SK-N-SH treated with all-trans-retinoic acid at 6 μM for 48 hours (cell line): ENCODE measurements at regions not wholly inside any gene's neighbourhood (a gene's known extent, or its start where the extent isn't known, plus 50 kb on each side); places are given as distances from the start of the nearest gene placed in this dataset.

Experiments
- ATAC-seq: fragments of 200-7000 bp; cut with Tn5 transposase; 3 replicates; pipeline ENCODE4 v1.9.1; 2020; ENCODE audit warnings: mild to moderate bottlenecking, moderate library complexity
- BACH2 ChIP-seq: fragments of 250-450 bp; sonication (Bioruptor Pico); IDR thresholded peaks from 2 replicates; pipeline ENCODE4 v1.9.0; 2021; ENCODE audit warnings: mild to moderate bottlenecking, borderline replicate concordance
- CSDC2 ChIP-seq: fragments of 250-450 bp; sonication (Bioruptor Pico); IDR thresholded peaks from 2 replicates; pipeline ENCODE4 v1.5.0; 2020; ENCODE audit warnings: mild to moderate bottlenecking, moderate library complexity
- GLIS3 ChIP-seq: fragments of 250-450 bp; sonication (Bioruptor Pico); IDR thresholded peaks from 2 replicates; pipeline ENCODE4 v1.5.0; 2020; ENCODE audit warnings: mild to moderate bottlenecking, moderate library complexity
- OSR1 ChIP-seq: fragments of 250-450 bp; sonication (Bioruptor Pico); IDR thresholded peaks from 2 replicates; pipeline ENCODE4 v1.8.0; 2022; ENCODE audit warnings: moderate library complexity, mild to moderate bottlenecking, inconsistent platforms
- POU6F1 ChIP-seq: fragments of 250-450 bp; sonication (Bioruptor Pico); IDR thresholded peaks from 2 replicates; pipeline ENCODE4 v1.8.0; 2021; ENCODE audit warnings: low read depth, mild to moderate bottlenecking, moderate library complexity, borderline replicate concordance
- PPARA ChIP-seq: fragments of 250-450 bp; sonication (Bioruptor Pico); IDR thresholded peaks from 2 replicates; pipeline ENCODE4 v1.5.0; 2020; ENCODE audit warnings: mild to moderate bottlenecking, borderline replicate concordance
- RARB ChIP-seq: fragments of 250-450 bp; sonication (Bioruptor Pico); IDR thresholded peaks from 2 replicates; pipeline ENCODE4 v1.8.0; 2021; ENCODE audit warnings: mild to moderate bottlenecking, moderate library complexity
- TCF4 ChIP-seq: fragments of 250-450 bp; sonication (Bioruptor Pico); IDR thresholded peaks from 2 replicates; pipeline ENCODE4 v1.8.0; 2021; ENCODE audit warnings: mild to moderate bottlenecking, moderate library complexity, borderline replicate concordance
- TOX ChIP-seq: fragments of 250-450 bp; sonication (Bioruptor Pico); IDR thresholded peaks from 2 replicates; pipeline ENCODE4 v1.8.0; 2021; ENCODE audit warnings: mild to moderate bottlenecking, moderate library complexity, borderline replicate concordance
- TSHZ2 ChIP-seq: fragments of 250-450 bp; sonication (Bioruptor Pico); IDR thresholded peaks from 2 replicates; pipeline ENCODE4 v1.5.0; 2020; ENCODE audit warnings: mild to moderate bottlenecking, moderate library complexity
- ZC3H10 ChIP-seq: fragments of 250-450 bp; sonication (Bioruptor Pico); IDR thresholded peaks from 2 replicates; pipeline ENCODE4 v1.5.1; 2021; ENCODE audit warnings: mild to moderate bottlenecking, moderate library complexity
- ZFP3 ChIP-seq: fragments of 250-450 bp; sonication (Bioruptor Pico); IDR thresholded peaks from 2 replicates; pipeline ENCODE4 v1.5.0; 2020; ENCODE audit warnings: mild to moderate bottlenecking, moderate library complexity
- ZFP30 ChIP-seq: fragments of 450-650 bp; formaldehyde crosslinking; IDR thresholded peaks from 2 replicates; pipeline ENCODE4 v1.5.0; 2022; ENCODE audit warnings: mild to moderate bottlenecking, moderate library complexity
- ZNF565 ChIP-seq: fragments of 450-650 bp; formaldehyde crosslinking; conservative IDR thresholded peaks from 2 replicates; pipeline ENCODE4 v1.5.0; 2020; ENCODE audit warnings: low read depth, mild to moderate bottlenecking, moderate library complexity
- ZNF70 ChIP-seq: fragments of 450-650 bp; formaldehyde crosslinking; IDR thresholded peaks from 2 replicates; pipeline ENCODE4 v1.5.0; 2020; ENCODE audit warnings: mild to moderate bottlenecking, moderate library complexity
- ZNF8 ChIP-seq: fragments of 450-650 bp; formaldehyde crosslinking; IDR thresholded peaks from 2 replicates; pipeline ENCODE4 v1.5.0; 2020; ENCODE audit warnings: mild to moderate bottlenecking, moderate library complexity
- TF ChIP-seq, protein P1 (sequence below): fragments of 250-450 bp; sonication (Bioruptor Pico); IDR thresholded peaks from 2 replicates; pipeline ENCODE4 v1.8.0; 2020; ENCODE audit warnings: mild to moderate bottlenecking, moderate library complexity, borderline replicate concordance

- TF ChIP-seq ZNF8 (CRISPR knock-in tag) (no peak), GLIS3 (CRISPR knock-in tag) (no peak), POU6F1 (CRISPR knock-in tag) (no peak), RARB (no peak), ZFP3 (CRISPR knock-in tag) (no peak), TCF4 (CRISPR knock-in tag) (no peak), TSHZ2 (CRISPR knock-in tag) (no peak), BACH2 (CRISPR knock-in tag) (no peak), ZFP30 (CRISPR knock-in tag) (no peak), ZNF70 (CRISPR knock-in tag) (no peak), ZC3H10 (no peak)
- TF ChIP-seq, all 23 proteins: peak for 0
- no peak for ATAC-seq
Observed at GRCh38 chr2:123200035-123200434, 825.1 kb upstream of the CNTNAP5 start.

DNA sequence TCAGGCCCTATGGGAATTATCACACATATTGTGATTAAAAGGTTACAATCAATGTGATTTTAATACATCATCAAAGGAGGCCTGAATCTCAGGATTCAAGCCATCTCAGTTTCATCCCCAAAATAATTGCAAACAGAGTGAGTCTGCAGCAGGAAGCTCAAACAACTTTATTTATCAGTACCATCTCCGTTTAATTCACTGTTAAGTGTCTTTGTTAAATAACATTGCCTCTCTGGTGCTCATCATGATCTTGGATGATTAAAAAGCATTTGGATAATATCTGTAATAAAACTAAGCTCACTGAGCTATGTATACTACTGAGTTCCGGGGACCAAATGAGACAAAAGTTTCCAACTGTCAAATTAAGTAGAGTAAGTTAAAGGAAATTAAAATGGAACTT is 817.8 kb upstream of the CNTNAP5 start:
- no peak for ATAC-seq
- no peak for TF ChIP-seq RARB
- TF ChIP-seq TCF4 (CRISPR knock-in tag), result peak; percentile 36; the same call in 1 of the 2 replicates
- TF ChIP-seq, protein P1, sequence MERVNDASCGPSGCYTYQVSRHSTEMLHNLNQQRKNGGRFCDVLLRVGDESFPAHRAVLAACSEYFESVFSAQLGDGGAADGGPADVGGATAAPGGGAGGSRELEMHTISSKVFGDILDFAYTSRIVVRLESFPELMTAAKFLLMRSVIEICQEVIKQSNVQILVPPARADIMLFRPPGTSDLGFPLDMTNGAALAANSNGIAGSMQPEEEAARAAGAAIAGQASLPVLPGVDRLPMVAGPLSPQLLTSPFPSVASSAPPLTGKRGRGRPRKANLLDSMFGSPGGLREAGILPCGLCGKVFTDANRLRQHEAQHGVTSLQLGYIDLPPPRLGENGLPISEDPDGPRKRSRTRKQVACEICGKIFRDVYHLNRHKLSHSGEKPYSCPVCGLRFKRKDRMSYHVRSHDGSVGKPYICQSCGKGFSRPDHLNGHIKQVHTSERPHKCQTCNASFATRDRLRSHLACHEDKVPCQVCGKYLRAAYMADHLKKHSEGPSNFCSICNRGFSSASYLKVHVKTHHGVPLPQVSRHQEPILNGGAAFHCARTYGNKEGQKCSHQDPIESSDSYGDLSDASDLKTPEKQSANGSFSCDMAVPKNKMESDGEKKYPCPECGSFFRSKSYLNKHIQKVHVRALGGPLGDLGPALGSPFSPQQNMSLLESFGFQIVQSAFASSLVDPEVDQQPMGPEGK, result no peak

DNA sequence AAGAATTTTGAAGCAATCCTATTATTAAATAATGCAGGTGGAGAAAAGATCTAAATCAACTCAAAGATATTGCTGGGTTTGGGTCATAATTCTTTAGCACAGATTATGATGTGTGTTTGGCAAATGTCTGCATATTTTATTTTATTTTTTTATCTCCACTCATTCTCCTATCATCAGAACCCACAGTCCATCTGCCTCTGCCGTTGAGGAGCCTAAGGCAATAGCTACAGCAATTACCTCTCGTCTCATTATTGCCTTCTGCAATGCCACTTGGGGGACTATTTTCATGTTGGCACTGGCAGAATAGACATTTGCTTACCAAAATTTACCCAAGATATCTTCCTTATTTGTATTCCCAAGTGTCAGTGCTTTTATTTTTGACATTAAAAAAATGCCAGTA is 815.9 kb upstream of the CNTNAP5 start:
- ATAC-seq, result no peak
- TF ChIP-seq RARB, result no peak
- no peak for TF ChIP-seq TSHZ2 (CRISPR knock-in tag)
- no peak for TF ChIP-seq ZFP3 (CRISPR knock-in tag)
- no peak for TF ChIP-seq ZFP30 (CRISPR knock-in tag)
- TF ChIP-seq OSR1 (CRISPR knock-in tag), result no peak
- TF ChIP-seq TOX (CRISPR knock-in tag), result no peak
- no peak for TF ChIP-seq ZNF8 (CRISPR knock-in tag)
- no peak for TF ChIP-seq ZNF565 (CRISPR knock-in tag)
- TF ChIP-seq GLIS3 (CRISPR knock-in tag), result no peak
- TF ChIP-seq CSDC2 (CRISPR knock-in tag), result no peak

DNA sequence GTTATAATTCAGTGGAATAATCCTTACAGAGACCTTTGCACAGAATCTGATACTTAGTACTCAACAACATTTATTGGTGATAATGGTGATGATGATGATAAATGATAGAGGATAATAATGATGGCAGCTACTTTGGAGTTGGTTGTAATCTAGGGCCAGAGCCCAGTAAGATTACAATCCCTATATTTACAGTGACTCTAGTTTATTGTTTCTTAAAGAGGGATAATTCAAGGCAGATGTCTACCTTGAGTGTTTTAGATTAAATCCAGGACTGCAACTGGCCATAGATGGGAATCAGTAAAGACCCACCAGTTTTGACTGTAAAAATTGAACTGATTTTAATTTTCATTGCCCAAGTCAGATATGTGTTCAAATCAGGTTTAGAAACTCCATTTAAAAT is 813.9 kb upstream of the CNTNAP5 start:
- ATAC-seq, result no peak
- no peak for TF ChIP-seq ZC3H10
- 0 out of 2 replicates have a peak, but pooled peaks have one; percentile 38 for TF ChIP-seq TSHZ2 (CRISPR knock-in tag)
- no peak for TF ChIP-seq PPARA (CRISPR knock-in tag)
- TF ChIP-seq TCF4 (CRISPR knock-in tag), result peak; percentile 79
